H1 (cell line): ENCODE measurements at regions not wholly inside any gene's neighbourhood (a gene's known extent, or its start where the extent isn't known, plus 50 kb on each side); places are given as distances from the start of the nearest gene placed in this dataset.

ENCODE experiments used
- CTCF ChIA-PET: fragments of 300-600 bp; sonication (Branson Sonifier 250); formaldehyde crosslinking; loops from one replicate; lab custom pipeline; 2021; ENCODE audit not compliant: partially characterized antibody; lab: Charles Lee
- POLR2A ChIA-PET: fragments of 300-600 bp; sonication (Branson Sonifier 250); formaldehyde crosslinking; loops from one replicate; lab custom pipeline; 2021; ENCODE audit warnings: inconsistent platforms; ENCODE audit not compliant: partially characterized antibody; lab: Charles Lee
- DNase-seq, 2 experiments: peaks; one replicate each; pipeline versions ENCODE4 v3.0.0 to v3.0.0-alpha.2; 2010 to 2022; ENCODE audit warnings: low spot score in 2 of 2, low read depth in 1 of 2, mixed read lengths in 1 of 2
- FAIRE-seq: peaks from 2 replicates; lab custom pipeline; 2011; peaks lifted over from hg19 to GRCh38; lab: Jason Lieb, UNC
- H2AFZ ChIP-seq: 2 replicates; pipeline ENCODE4 v1.8.1; 2012; ENCODE audit warnings: low read length, inconsistent platforms
- H2AK5ac ChIP-seq: 2 replicates; pipeline ENCODE4 v1.6.1; 2013; ENCODE audit warnings: low read depth, low read length
- H2BK120ac ChIP-seq: replicated peaks from 2 replicates; pipeline ENCODE3; 2013; ENCODE audit warnings: low read depth, low read length, inconsistent platforms
- H2BK12ac ChIP-seq: 2 replicates; pipeline ENCODE4 v1.6.1; 2013; ENCODE audit warnings: low read depth, low read length
- H2BK15ac ChIP-seq: 2 replicates; pipeline ENCODE4 v1.6.1; 2013; ENCODE audit warnings: low read length
- H2BK20ac ChIP-seq: 2 replicates; pipeline ENCODE4 v1.6.1; 2013; ENCODE audit warnings: low read length
- H2BK5ac ChIP-seq: 2 replicates; pipeline ENCODE4 v1.6.1; 2013; ENCODE audit warnings: low read depth, low read length
- H3K14ac ChIP-seq: 2 replicates; pipeline ENCODE4 v1.6.1; 2013; ENCODE audit warnings: inconsistent platforms; ENCODE audit not compliant: insufficient read length
- H3K18ac ChIP-seq: 2 replicates; pipeline ENCODE4 v1.6.1; 2013; ENCODE audit warnings: low read length; ENCODE audit errors: extremely low read depth
- H3K23ac ChIP-seq: 2 replicates; pipeline ENCODE4 v1.6.1; 2013; ENCODE audit warnings: inconsistent platforms; ENCODE audit not compliant: insufficient read length
- H3K23me2 ChIP-seq: 2 replicates; pipeline ENCODE4 v1.6.1; 2013; ENCODE audit warnings: low read depth, low read length
- H3K27ac ChIP-seq: 2 replicates; pipeline ENCODE4 v1.6.1; 2011; ENCODE audit warnings: low read depth, low read length, inconsistent platforms
- H3K27me3 ChIP-seq, 4 experiments: replicated peaks in 1 of 4; 1 replicate in 1 of 4; 2 replicates in 3 of 4; pipeline versions ENCODE4 v1.6.1 to v1.8.1; 2011 to 2013; ENCODE audit warnings: low read length in 3 of 4, mild to moderate bottlenecking in 3 of 4, inconsistent platforms in 2 of 4, mixed read lengths in 2 of 4, moderate library complexity in 1 of 4; ENCODE audit not compliant: control insufficient read depth in 3 of 4, insufficient read depth in 3 of 4; ENCODE audit errors: extremely low read depth in 1 of 4
- H3K36me3 ChIP-seq, 4 experiments: 2 replicates each; pipeline versions ENCODE4 v1.6.1 to v1.8.1; 2011 to 2013; ENCODE audit warnings: mild to moderate bottlenecking in 4 of 4, low read length in 3 of 4, moderate library complexity in 2 of 4, control low read depth in 1 of 4, inconsistent platforms in 1 of 4; ENCODE audit not compliant: insufficient read depth in 4 of 4, control insufficient read depth in 2 of 4
- H3K4ac ChIP-seq: replicated peaks from 2 replicates; pipeline ENCODE3; 2013; ENCODE audit warnings: low read length, low read depth, mixed read lengths, inconsistent platforms; ENCODE audit not compliant: insufficient read length
- H3K4me1 ChIP-seq, 4 experiments: replicated peaks in 1 of 4; 1 replicate in 1 of 4; 2 replicates in 3 of 4; pipeline versions ENCODE4 v1.6.1 to v1.8.1; 2011 to 2013; ENCODE audit warnings: low read length in 3 of 4, inconsistent platforms in 2 of 4, mixed read lengths in 1 of 4; ENCODE audit not compliant: insufficient read depth in 4 of 4, control insufficient read depth in 3 of 4
- H3K4me2 ChIP-seq, 2 experiments: 2 replicates each; pipeline versions ENCODE4 v1.6.1 to v1.8.1; 2011 to 2013; ENCODE audit warnings: low read depth in 2 of 2, low read length in 2 of 2, control low read depth in 1 of 2, inconsistent platforms in 1 of 2, mild to moderate bottlenecking in 1 of 2; ENCODE audit not compliant: insufficient read depth in 1 of 2
- H3K4me3 ChIP-seq, 4 experiments: fragments of 200-600, 300-600 bp in 1 of 4; sonication (generic), shearing (Covaris generic), sonication (Bioruptor Twin) in 1 of 4; 2 replicates each; pipeline versions ENCODE4 v1.5.1 to v1.8.1; 2011 to 2016; ENCODE audit warnings: low read length in 4 of 4, low read depth in 3 of 4, control low read depth in 2 of 4, inconsistent platforms in 2 of 4, mild to moderate bottlenecking in 2 of 4, mixed read lengths in 1 of 4, moderate library complexity in 1 of 4; ENCODE audit not compliant: insufficient read depth in 2 of 4; ENCODE audit errors: extremely low read depth in 1 of 4
- H3K56ac ChIP-seq: replicated peaks from 2 replicates; pipeline ENCODE3; 2013; ENCODE audit warnings: low read depth, mild to moderate bottlenecking, mixed read lengths, low read length, inconsistent platforms; ENCODE audit not compliant: insufficient read length
- H3K79me1 ChIP-seq: 2 replicates; pipeline ENCODE4 v1.6.1; 2013; ENCODE audit warnings: low read depth, low read length, control low read depth
- H3K79me2 ChIP-seq, 2 experiments: 2 replicates each; pipeline versions ENCODE4 v1.6.1 to v1.8.1; 2012 to 2013; ENCODE audit warnings: low read length in 2 of 2, mild to moderate bottlenecking in 2 of 2, inconsistent platforms in 1 of 2; ENCODE audit not compliant: insufficient read depth in 2 of 2, control insufficient read depth in 1 of 2
- H3K9ac ChIP-seq, 4 experiments: replicated peaks in 1 of 4; 1 replicate in 1 of 4; 2 replicates in 3 of 4; pipeline versions ENCODE4 v1.6.1 to v1.8.1; 2011 to 2013; ENCODE audit warnings: low read depth in 3 of 4, low read length in 3 of 4, control low read depth in 2 of 4, mild to moderate bottlenecking in 2 of 4, moderate library complexity in 2 of 4, inconsistent platforms in 1 of 4; ENCODE audit errors: extremely low read depth in 1 of 4
- H3K9me3 ChIP-seq, 2 experiments: 2 replicates each; pipeline versions ENCODE4 v1.6.1 to v1.8.1; 2012 to 2013; ENCODE audit warnings: mild to moderate bottlenecking in 2 of 2, moderate library complexity in 2 of 2, control low read depth in 1 of 2, inconsistent platforms in 1 of 2, low read depth in 1 of 2, low read length in 1 of 2, mixed read lengths in 1 of 2; ENCODE audit not compliant: insufficient read depth in 2 of 2
- H4K20me1 ChIP-seq, 2 experiments: replicated peaks in 1 of 2; 2 replicates each; pipeline versions ENCODE3 to v1.8.1; 2011 to 2013; ENCODE audit warnings: inconsistent platforms in 2 of 2, low read length in 2 of 2, mild to moderate bottlenecking in 1 of 2; ENCODE audit not compliant: insufficient read depth in 2 of 2, control insufficient read depth in 1 of 2
- H4K5ac ChIP-seq: 2 replicates; pipeline ENCODE4 v1.6.1; 2013; ENCODE audit warnings: low read length, low read depth, mixed read lengths, inconsistent platforms; ENCODE audit not compliant: insufficient read length
- H4K8ac ChIP-seq: 2 replicates; pipeline ENCODE4 v1.8.0; 2013; ENCODE audit warnings: mild to moderate bottlenecking, moderate library complexity, low read length, inconsistent platforms; ENCODE audit not compliant: insufficient read depth; ENCODE audit errors: extremely low read depth
- H4K91ac ChIP-seq: replicated peaks from 2 replicates; pipeline ENCODE3; 2013; ENCODE audit warnings: low read length, mixed read lengths, inconsistent platforms; ENCODE audit not compliant: insufficient read length
- ASH2L ChIP-seq: fragments of 200-600, 300-600 bp; sonication (generic); IDR thresholded peaks from one replicate; pipeline ENCODE4 v1.7.1; 2017; ENCODE audit warnings: low read length
- ATF2 ChIP-seq: IDR thresholded peaks from 2 replicates; pipeline ENCODE4 v1.6.1; 2012; ENCODE audit warnings: low read length, inconsistent platforms
- CHD1 ChIP-seq: IDR thresholded peaks from 2 replicates; pipeline ENCODE4 v1.6.1; 2012; ENCODE audit warnings: low read depth, low read length, improper control_type of control experiment
- JUND ChIP-seq: IDR thresholded peaks from 2 replicates; pipeline ENCODE4 v1.6.1; 2011; ENCODE audit warnings: mild to moderate bottlenecking, improper control_type of control experiment, low read length
- NRF1 ChIP-seq: IDR thresholded peaks from 2 replicates; pipeline ENCODE4 v1.6.1; 2011; ENCODE audit warnings: mild to moderate bottlenecking, low read depth, low read length, improper control_type of control experiment
- POLR2A ChIP-seq, 2 experiments: IDR thresholded peaks; 1 replicate in 1 of 2; 2 replicates in 1 of 2; pipeline ENCODE4 v1.6.1; 2011; ENCODE audit warnings: low read depth in 2 of 2, low read length in 2 of 2, mild to moderate bottlenecking in 2 of 2; ENCODE audit errors: control extremely low read depth in 1 of 2
- POLR2AphosphoS5 ChIP-seq: IDR thresholded peaks from 2 replicates; pipeline ENCODE4 v1.6.1; 2011; ENCODE audit warnings: low read depth, low read length
- RFX5 ChIP-seq: IDR thresholded peaks from 2 replicates; pipeline ENCODE4 v1.6.1; 2011; ENCODE audit warnings: low read depth, low read length, improper control_type of control experiment, borderline replicate concordance
- YY1 ChIP-seq: IDR thresholded peaks from 2 replicates; pipeline ENCODE4 v1.6.1; 2011; ENCODE audit warnings: low read depth, mild to moderate bottlenecking, low read length
- WGBS, 2 experiments: shearing (Covaris generic) in 1 of 2; methylation state at CpG; one replicate each; pipeline versions ENCODE4 v1.1.6 to v1.1.7; 2013 to 2015; ENCODE audit warnings: low lambda C conversion rate in 2 of 2, mixed read lengths in 2 of 2, inconsistent platforms in 1 of 2, low coverage in 1 of 2, missing lambda C conversion rate in 1 of 2; ENCODE audit not compliant: insufficient replicate concordance in 2 of 2, insufficient coverage in 1 of 2, insufficient read length in 1 of 2; ENCODE audit errors: extremely low coverage in 1 of 2, missing lambda C conversion rate in 1 of 2; 5-methylcytosine and 5-hydroxymethylcytosine counted together

GRCh38 chr3:168501570-168501969, 405.8 kb upstream of the GOLIM4 start:
- no peak for DNase-seq
- no peak overlapping the region for H2AFZ ChIP-seq
- H3K36me3 ChIP-seq = no peaks in the 10 kb centered on the region
- no peaks in the 10 kb centered on the region for H3K27me3 ChIP-seq
- H3K9me3 ChIP-seq = no peaks in the 10 kb centered on the region
- no peak overlapping the region for H2BK5ac ChIP-seq
- CTCF ChIA-PET = interaction anchor here (0.6 to 1.0 kb wide), 2 partner anchors 10 to 345 kb away, joined by 3 read pairs; no protein-coding TSS in a partner anchor
- H3K18ac ChIP-seq = no peak overlapping the region
- H2BK20ac ChIP-seq = no peak overlapping the region
- H2AK5ac ChIP-seq = no peak overlapping the region
- H3K23me2 ChIP-seq = no peaks in the 10 kb centered on the region
- no peak overlapping the region for H3K4ac ChIP-seq
- no peaks in the 10 kb centered on the region for H3K79me1 ChIP-seq
- no peak overlapping the region for H4K5ac ChIP-seq
- H4K91ac ChIP-seq = no peak overlapping the region
- no peak overlapping the region for H2BK15ac ChIP-seq
- H3K4me1 ChIP-seq = no peaks in the 10 kb centered on the region
- no peaks in the 10 kb centered on the region for H3K79me2 ChIP-seq
- H3K23ac ChIP-seq = no peak overlapping the region
- no peak overlapping the region for H2BK12ac ChIP-seq
- H3K27ac ChIP-seq = no peak overlapping the region
- H4K8ac ChIP-seq = no peak overlapping the region
- no peak overlapping the region for H3K56ac ChIP-seq
- H3K4me3 ChIP-seq = no peak overlapping the region
- WGBS, 2 experiments = 83% methylated on average over 1 of the region's 1 CpG; no CpG with 5 or more reads in 1 of the 2 experiments
- no peak overlapping the region for H3K9ac ChIP-seq
- TF ChIP-seq JUND (no peak), CHD1 (no peak), YY1 (no peak), RFX5 (no peak), POLR2AphosphoS5 (no peak), POLR2A (IDR thresholded peaks at IDR 0.05; ENCODE audit: control extremely low read depth in 1 of 2, low read depth in 2 of 2, low read length in 2 of 2) (no peak), ATF2 (no peak), NRF1 (no peak), ASH2L (no peak)
- H3K14ac ChIP-seq = no peak overlapping the region
- H2BK120ac ChIP-seq = no peak overlapping the region
- no peak for FAIRE-seq
- no peaks in the 10 kb centered on the region for H4K20me1 ChIP-seq
- POLR2A ChIA-PET = no interaction called here
- H3K4me2 ChIP-seq = no peak overlapping the region
